H1 (cell line): ENCODE measurements at regions not wholly inside any gene's neighbourhood (a gene's known extent, or its start where the extent isn't known, plus 50 kb on each side); places are given as distances from the start of the nearest gene placed in this dataset.

Experiments used
- BRCA1 ChIP-seq: IDR thresholded peaks from 2 replicates; pipeline ENCODE4 v1.6.1; 2012; ENCODE audit warnings: low read depth, low read length, improper control_type of control experiment
- SP4 ChIP-seq: IDR thresholded peaks from 2 replicates; pipeline ENCODE4 v1.6.1; 2012; ENCODE audit warnings: low read length, inconsistent platforms

- TF ChIP-seq SP4 (no peak), BRCA1 (no peak)
- TF ChIP-seq, all 59 proteins: peak for 0
These were observed 109.5 kb downstream of the ZNF675 start (continued) for GRCh38 chr19:23577501-23577900.
